Eye (tissue), 1 donor: ENCODE measurements at regions not wholly inside any gene's neighbourhood (a gene's known extent, or its start where the extent isn't known, plus 50 kb on each side); places are given as distances from the start of the nearest gene placed in this dataset.

Experiments used
- DNase-seq: peaks from one replicate; pipeline ENCODE4 v3.0.0-alpha.2; 2015

- DNase-seq, result no peak
These were observed 65.7 kb downstream of the UNC5CL start for GRCh38 chr6:40973304-40973703.

DNA sequence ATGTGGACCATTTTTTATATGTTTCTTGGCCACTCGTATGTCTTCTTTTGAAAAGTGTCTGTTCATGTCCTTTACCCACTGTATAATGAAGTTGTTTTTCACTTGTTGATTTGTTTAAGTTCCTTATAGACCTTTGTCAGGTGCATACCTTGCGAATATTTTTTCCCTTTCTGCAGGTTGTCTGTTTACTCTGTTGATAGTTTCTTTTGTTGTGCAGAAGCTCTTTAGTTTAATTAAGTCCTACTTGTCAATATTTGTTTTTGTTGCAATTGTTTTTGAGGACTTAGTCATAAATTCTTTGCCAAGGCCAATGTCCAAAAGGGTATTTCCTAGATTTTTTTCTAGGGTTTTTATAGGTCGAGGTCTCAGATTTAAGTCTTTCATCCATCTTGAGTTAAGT is 66.2 kb downstream of the UNC5CL start:
- DNase-seq, result no peak

GRCh38 chr6:40972190-40972589 is 66.8 kb downstream of the UNC5CL start:
- no peak for DNase-seq

- DNase-seq, result no peak
These were observed 70.3 kb downstream of the UNC5CL start for GRCh38 chr6:40968620-40969164.

DNA sequence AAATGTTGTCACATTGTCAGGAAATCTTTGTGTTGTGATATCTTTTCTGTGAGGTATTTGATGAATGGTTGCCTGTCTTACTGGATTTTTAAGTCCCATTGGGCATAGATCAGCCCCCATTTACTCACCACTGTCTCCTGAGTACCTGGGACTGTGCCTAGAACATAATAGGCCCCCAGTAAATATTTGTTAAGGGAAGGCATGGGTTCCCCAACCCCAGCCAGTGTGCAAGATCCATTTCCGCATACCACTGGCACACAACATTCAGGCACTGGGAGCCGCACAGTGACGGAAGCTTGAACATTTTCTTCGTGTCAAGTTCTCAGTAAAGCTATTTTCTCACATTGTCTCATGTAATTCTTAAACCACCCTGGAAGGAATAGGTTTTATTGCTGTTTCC is 72.2 kb downstream of the UNC5CL start:
- DNase-seq, result no peak

DNA sequence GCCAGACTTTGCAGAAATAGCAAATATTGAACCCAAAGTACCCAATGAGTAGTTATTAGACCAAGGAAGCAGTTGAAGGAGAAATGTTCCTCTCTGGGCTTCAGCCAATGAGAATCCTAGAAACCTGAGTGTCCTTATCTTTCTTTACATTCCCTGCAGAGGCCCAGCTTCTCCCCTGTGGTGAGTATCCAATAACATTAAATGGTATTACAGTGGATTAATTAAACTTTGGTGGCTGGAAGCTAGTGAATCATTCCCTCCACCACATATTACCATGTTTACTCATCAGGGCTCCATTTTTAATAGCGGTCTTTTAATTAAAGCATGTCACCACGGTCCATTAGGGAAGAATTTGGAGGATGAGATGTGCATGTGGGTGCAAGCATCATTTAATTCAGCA is 74.0 kb downstream of the UNC5CL start:
- DNase-seq, result no peak

DNA sequence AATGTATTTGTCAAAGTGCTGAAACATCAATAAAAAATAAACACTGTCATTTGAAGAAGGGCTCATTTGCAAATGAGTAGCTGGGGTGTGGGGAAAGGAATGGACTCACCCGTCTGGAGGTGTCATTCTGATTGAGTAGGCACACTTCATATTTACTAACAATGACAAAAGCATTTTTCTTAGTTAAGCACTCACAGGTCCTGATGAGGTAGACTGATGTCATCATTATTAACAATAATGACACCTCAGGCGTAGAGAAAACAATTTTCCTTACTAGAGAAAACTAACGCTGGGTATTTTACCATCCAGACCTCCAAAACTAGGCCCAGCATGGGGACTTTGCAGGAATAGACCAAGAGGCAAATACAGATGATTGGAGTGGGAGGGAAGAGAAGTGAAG is 76.0 kb downstream of the UNC5CL start:
- DNase-seq, result no peak

DNA sequence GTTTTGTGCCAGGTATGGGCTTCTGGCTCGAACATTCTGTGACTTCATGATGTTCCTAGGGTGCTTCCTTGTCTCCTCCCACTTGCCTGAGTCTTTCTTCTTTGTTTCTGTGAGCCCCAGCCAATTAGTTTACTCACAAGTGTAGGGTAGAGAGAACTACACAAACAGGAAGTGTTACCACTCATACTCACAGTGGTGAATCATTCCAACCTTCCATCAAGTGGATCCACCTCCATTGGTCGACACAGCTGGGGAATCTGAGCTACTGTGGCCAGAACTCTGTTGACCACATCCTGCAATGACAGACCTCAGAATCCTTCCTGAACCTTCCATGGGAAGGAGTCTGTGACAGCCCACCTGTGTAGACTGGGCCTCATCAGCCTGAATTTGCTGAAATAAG is 76.8 kb downstream of the UNC5CL start:
- no peak for DNase-seq

DNA sequence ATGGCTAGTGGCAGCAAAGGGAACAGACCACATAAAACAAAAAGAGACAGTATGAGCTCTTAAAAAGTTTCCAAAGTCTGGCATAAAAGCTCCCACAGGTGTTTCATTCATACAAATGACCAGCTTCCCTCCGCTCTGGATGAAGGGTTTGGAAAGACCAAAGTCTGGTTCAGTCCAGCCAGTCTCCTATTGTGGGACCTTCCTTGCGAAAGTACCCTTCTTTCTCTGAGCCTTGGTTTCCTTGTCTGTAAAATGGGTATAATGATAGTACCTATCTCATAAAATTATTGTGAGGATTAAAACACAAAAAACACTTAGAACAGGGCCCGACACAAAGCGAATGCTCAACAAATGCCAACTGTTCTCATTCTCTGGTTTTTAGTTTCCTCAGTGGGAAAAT is 77.2 kb downstream of the UNC5CL start:
- no peak for DNase-seq

- no peak for DNase-seq
These were observed 78.1 kb downstream of the UNC5CL start for GRCh38 chr6:40960742-40961430.

- DNase-seq, result no peak
These were observed 79.2 kb downstream of the UNC5CL start for GRCh38 chr6:40959781-40960327.

GRCh38 chr6:40958738-40959137 is 80.3 kb downstream of the UNC5CL start:
- DNase-seq, result no peak

DNA sequence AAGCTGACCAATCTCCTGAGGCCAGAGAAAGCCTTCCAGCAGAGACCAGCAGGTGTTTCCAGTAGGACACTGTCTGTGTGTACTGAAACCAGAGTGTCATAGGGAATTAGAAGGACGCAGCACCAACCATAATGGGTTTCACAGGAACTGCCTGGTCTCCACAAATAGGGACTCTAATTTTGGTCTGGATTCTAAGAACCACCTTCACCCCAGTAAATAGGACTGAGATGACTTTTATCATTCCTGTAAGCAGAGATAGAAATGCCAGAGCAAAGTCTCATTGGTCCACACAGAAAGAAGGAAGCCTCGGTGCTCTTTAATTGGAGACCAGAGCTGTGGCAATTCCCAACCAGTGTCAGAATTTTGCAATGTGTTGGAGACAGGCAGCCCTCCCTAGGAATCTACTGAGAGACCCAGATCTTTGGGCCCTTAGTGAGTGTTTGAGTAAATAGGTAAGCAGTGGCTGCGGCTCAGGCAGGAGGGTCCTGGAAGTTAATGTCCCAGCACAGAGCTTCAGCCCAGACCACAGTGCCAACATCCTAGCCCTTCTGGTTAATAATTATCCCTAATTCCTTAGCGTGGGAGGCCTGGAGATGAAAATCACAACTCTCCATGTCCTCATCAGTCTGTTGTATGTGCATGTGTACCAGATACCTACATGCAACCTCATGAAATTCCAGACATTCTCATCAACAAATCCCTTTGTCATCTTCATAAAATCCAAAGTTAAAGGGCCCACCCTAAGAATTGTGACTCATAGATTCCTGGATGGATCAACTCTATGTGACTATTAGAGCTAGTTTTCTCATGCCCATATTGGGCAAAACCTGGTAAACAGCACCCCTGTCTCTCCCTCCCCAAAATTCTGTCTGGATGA is 81.2 kb downstream of the UNC5CL start:
- DNase-seq, result no peak

DNA sequence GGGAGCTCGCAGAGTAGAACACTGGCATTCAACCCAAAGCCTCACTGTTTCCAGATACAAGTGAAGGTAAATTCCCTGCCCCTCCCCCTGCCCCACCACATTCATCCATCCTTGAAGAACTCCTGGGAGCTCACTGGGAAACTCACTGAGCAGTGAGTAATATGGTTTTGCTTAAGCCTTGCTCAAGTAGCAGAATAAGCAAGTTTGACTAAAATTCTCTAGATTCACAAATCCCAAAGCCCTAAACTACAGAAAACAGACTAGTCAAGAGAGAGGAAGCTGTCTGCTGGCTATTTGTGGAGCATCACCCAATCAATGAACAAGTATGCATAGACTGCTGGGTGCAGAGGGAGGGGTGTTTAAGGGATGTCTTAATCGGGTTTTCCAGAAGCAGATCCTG is 82.1 kb downstream of the UNC5CL start:
- DNase-seq, result no peak

- DNase-seq, result no peak
These were observed 83.9 kb downstream of the UNC5CL start for GRCh38 chr6:40955178-40955545.

DNA sequence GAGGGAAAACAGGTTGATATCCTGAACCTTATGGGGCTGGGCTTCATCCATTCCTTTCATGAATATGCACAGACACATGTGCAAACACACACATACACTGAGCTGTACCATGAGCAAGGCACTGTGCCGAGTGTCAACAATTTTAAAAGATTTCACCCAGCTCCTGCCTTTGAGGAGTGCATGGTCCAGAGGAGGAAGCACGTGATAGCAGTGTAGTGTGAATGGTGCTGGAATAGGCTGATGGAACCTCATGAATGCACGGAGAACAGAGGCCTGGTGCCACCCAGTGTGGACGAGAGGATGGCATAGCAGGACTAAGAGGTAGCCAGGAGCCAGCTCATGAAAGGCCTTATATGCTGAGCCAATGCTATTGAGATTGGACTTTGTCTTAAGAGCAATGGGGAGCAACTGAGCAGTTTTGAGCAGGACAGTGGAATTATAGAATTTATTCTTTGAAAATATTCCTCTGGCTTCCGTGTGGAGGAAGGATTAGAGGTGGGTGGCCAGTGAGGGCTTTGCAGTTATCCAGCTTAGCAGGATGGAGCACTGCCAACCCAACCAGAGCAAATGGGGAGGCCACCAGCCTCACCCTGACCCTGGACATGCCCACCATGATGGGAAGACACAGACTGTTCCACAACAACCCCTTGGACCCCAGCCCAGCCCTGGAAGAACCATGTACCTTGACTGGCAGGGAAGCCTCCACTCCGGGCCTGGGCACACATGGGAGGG is 84.4 kb downstream of the UNC5CL start:
- no peak for DNase-seq

- DNase-seq, result no peak
These were observed 85.5 kb downstream of the UNC5CL start for GRCh38 chr6:40953486-40953885.

DNA sequence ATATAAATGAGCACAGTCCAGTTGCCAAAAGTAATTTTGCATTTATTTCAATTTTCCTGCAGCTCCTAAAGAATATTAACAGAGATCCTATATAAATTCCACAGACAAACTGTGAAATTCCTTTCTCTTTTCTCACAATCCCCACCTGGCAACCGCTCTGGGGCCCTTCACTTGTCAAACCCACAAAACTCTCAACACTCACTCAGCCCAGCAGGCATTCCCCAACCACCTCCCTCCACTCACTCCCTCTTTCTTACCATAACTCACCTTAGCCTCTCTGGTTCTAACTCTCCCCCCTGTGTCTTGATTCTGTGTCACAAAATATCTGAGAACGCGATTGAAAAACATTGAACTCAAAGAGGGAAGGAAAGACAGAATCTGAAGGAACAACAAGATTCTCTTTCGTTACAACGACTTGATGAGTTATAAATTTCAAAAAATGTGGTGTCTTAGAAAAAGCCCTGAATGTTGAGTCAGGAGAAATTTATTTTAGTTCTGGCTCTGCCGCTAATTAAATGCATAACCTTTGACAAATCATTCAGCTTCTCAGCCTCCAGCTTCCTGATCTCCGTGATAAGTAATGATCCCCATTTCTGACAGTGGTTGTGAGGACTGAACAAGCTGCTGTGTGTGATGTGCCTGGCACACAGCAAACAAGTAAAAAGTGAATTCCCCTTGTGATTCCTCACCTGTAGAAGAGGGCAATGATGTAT is 87.9 kb downstream of the UNC5CL start:
- DNase-seq, result no peak

- DNase-seq, result no peak
These were observed 90.5 kb downstream of the UNC5CL start for GRCh38 chr6:40948570-40948969.

DNA sequence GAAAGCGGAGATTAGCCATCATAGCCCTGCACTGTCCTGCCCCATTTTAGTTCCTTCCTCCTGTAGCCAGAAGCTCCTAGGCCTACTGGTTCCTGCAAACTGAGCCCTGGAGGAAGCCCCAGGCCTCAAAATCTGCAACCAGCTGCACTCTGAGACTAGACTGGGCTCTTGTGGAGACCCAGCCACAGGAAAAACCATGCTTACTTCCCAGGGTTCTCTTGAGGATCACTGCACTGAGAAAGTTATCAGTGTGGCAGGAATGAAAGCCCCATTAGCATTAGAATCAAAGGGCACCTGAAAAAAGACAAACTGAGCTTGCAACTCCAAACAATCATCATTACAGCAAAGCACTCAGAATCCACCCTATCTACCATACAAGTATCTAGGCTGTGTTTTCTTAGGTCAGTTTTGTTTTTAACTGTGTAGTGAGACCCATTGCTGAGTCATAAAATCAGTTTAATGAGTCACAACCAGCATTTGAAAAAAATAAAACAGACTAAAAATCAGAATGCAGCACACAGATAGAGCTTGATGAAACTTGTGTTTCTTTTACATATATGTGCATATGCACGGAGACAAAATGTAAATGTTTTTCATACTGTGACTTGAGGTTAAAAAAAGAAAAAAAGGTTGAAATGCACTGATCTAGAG is 91.0 kb downstream of the UNC5CL start:
- DNase-seq, result no peak

GRCh38 chr6:40946738-40947301 is 92.2 kb downstream of the UNC5CL start:
- DNase-seq, result no peak

GRCh38 chr6:40937491-40937890 is 101.5 kb downstream of the UNC5CL start:
- no peak for DNase-seq
